ACHN (cell line): ENCODE measurements at regions not wholly inside any gene's neighbourhood (a gene's known extent, or its start where the extent isn't known, plus 50 kb on each side); places are given as distances from the start of the nearest gene placed in this dataset.
"Not testable (repeated sequence)": the region's sequence is repeated elsewhere in the genome, so short reads cannot be mapped to it uniquely, and the experiment has no call there.

Experiments used
- DNase-seq: peaks from one replicate; pipeline ENCODE4 v3.0.0-alpha.2; 2015
- in situ Hi-C: cut with HindIII; loops from 2 replicates; pipeline ENCODE4 v1.10.0; 2017; ENCODE audit warnings: low sequenced_read_pairs, low pct_ligation_motif_present, low pct_unique_long_range_greater_than_20kb

DNA sequence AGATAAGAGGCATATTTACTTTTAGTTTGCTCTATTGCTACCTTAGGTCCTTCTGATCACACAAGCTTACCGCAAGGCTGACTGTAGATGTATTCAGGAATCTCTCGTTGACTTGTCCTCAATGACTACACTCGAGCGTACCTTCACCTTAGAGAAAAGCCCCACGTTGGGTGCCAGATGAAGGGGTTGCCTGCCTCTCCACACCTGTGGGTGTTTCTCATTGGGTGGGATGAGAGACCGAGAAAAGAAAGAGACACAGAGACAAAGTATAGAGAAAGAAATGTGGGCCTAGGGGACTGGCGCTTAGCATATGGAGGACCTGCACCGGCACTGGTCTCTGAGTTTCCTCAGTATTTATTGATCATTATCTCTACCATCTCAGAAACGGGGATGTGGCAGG is 51.8 kb downstream of the ASCL4 start:
- in situ Hi-C loops, result no loop called here
- no peak for DNase-seq

DNA sequence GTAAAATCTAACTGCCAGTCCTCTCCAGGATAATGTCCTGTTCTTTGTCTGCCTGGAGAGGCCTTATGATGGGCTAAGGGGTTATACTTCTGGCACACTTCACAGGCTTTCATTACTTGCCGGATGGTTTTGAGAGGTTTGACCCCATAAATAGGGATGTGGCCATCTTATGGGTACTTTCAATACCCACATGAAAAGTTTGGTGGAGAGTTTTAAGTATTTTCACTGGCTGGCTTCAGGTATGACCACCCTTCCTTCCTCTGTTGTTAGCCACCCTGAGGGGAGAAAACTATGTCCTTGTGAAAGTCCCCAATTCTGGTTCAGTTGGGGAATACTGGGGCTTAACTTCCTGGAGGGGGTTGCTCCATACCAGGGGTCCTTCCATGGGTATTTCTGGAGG is 54.8 kb downstream of the ASCL4 start:
- in situ Hi-C loops, result no loop called here
- DNase-seq, result no peak

DNA sequence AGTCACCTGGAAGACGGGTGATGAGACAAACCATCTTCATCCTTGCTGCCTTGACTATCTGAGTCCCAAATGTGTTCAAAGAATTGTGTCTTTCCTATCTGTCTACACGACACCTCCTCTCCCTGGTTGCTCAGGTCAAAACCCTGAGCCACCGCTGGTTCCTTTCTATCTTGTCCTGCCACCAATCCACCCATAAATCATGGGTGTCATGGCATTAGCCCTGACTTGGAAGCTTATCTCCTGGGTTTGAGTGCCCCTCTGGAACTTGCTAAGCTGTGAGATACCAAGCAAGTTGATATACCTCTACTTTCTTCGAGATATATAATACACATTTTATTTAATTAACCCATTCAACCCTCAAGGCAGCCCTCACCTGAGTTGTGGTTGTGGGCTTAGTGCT is 57.9 kb downstream of the ASCL4 start:
- in situ Hi-C loops, result no loop called here

DNA sequence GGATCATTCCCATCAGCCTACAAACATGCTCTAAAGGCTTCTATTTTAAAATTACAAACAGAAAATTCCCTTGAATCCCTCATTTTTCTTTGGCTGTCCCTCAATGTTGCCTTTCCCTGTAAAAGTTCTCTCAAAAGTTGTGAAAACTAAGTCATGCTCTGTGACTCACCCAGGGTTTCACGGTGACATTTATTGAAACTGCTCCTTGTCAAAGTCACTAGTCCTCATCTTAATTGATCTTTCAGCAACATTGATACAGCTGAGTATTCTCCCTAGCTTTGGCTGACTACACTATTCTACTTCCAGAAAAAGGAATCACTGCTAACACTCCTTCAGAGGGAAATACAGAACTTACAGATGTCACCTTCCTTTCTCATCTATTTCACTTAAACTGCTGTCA is 65.7 kb downstream of the ASCL4 start:
- in situ Hi-C loops, result no loop called here
- DNase-seq, result no peak

More for the DNA sequence above, 57.9 kb downstream of the ASCL4 start:
- DNase-seq, result no peak

DNA sequence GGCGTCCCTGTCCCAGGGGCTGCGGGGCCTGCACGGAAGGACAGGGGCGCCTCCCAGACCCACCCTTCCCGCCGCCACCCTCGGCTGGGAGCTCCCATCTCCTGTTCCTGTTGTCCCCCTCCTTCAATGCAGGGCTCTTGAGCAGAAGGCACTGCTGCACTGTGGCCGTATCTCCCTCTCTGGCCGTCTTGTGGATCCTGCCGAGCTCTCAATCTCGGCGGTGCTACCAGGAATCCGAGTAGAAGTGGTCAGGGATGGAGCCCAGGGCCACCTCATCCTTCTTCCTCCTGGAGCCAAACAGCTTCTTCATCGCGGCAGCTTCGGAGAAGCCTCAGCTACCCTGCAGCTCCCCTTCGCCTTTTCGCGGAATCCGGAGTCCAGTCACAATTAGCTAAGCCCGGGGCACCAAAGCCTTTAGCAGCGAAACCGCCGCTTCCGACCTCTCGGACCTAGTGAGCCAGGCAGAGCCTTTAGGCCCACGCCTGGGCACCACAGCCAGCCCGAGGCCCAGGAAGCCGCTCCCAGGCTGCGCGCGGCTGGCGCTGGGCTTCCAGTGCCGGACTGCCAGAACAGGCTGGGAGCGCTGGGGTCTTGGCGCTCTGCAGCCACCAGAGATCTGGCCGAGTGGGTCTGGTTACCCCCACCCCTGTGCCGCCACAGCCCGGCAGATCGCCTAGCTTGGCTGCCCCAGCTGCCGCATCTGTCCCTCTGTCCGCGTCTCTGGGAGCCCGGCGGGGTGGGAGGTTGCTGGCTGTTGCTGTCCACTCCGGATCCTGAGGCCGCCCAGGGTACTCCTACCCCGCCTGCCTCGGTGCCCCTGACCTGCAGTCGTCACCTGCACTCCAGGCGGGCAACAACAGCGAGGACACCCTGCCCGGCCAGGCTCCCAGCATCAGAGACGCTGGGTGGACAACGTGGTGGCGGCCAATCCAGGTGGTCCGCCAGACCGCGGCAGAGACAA is 69.1 kb downstream of the ASCL4 start:
- in situ Hi-C loops, result no loop called here

DNA sequence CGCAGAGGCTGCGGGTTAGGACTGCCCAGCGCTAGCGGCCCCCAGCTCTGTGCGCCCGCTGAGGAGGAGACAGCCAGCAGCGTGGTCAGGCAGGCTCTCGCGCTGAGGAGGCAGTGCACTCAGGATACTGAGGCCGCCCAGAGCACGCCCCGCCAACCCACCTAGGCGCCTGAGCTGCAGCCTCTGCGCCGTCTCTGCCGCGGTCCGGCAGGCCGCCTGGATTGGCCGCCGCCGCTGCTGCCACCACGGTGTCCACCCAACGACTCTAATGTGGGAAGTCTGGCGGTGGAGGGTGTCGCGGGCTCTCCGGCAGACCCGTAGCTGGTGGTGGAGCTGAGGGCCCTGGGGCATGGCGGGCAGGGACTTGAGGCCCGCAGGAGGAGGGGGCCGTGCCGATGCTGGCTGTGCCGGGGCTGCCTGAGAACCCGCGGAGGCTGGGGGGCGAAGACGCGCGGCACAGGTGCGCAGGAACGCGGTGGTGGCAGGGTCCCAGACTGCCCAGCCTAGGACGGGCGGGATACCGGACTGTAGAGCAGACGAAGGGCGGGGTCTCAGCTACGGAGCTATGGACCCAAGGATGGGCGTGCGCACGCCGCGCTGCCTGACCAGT is 69.9 kb downstream of the ASCL4 start:
- in situ Hi-C loops, result no loop called here
- DNase-seq, result peak; percentile 30

More for the DNA sequence above, 69.1 kb downstream of the ASCL4 start:
- DNase-seq, result peak; percentile 44

DNA sequence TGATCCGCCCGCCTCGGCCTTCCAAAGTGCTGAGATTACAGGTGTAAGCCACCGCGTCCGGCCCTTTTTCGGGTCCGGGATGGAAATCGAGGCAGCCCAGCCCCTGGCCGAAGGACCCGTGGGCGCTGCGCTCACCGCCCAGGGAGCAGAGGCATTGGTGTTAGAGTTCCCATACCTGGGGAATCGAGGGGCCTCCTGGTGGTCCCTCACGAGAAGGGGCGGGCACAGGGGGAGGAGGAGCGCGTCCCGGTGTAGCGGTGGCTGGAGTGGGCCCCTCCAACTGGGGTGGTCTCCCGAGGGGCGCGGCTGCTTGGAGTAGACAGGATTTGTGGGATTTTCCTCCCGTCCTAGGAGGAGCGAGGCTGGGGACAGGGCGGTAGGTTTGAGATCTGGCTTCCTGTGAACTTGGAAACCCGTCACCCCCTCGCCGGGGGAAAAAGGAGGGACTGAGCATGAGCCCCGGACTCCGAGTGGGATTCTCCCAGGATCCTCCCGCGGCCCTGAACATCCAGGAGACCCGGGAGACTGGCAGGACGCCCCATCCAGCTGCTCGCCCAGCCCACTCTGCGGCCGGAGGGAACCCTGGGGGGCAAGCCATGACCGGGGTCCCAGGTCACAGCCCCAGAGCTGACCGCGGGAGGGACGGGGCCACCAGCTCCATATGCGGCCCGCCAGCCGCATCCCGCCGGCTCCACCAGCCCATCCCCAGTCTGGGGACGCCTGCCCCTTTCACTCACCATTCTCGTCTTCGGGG is 70.9 kb downstream of the ASCL4 start:
- DNase-seq, result no peak
- in situ Hi-C loops, result no loop called here

DNA sequence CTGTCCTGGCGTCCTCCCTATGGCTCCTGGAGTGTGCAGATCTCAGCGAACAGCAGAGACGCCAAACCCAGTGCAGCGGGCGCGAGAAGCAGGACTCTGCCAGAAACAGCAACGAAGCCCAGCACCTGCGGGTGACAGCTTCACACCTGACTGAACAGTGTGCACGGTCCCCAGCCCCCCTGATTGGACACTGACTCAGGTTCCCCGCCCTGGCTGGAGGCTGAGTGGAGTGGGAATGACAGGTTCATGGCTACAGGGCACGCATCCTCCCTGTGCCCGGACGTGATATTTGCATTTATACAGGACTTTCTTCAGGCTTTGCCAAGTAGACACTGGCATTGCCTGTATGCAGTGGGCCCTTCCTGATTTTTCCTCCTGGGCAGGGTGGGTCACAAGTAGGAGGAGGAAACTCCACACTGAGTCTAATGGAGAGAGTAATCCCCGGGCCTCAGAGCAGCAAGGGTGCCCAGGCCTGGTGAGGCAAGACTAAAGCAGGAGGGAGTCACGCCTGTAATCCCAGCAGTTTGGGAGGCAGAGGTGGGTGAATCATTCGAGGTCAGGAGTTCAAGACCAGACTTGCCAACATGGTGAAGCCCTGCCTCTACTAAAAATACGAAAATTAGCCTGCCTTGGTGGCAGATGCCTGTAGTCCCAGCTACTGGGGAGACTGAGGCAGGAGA is 71.6 kb downstream of the ASCL4 start:
- in situ Hi-C loops, result no loop called here
- DNase-seq, result no peak

DNA sequence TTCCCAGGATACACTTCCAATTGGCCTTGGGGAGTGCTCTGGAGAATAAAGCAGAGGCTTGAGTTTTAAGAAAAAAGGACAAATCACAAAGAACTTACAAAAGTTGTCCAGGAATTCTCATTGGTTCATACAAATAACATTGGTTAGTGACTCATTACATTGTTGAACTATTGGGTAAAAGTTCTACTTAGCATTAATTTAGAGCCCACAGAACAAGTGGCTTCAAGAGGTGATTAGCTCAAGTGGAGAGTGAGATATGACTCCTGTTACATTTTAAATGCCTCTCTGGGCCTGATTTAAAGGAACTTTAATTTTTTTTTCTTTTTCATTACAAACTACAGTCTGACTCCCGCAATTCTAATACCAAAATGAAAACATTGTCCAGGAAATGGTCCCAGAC is 72.9 kb downstream of the ASCL4 start:
- in situ Hi-C loops, result no loop called here
- DNase-seq, result no peak

DNA sequence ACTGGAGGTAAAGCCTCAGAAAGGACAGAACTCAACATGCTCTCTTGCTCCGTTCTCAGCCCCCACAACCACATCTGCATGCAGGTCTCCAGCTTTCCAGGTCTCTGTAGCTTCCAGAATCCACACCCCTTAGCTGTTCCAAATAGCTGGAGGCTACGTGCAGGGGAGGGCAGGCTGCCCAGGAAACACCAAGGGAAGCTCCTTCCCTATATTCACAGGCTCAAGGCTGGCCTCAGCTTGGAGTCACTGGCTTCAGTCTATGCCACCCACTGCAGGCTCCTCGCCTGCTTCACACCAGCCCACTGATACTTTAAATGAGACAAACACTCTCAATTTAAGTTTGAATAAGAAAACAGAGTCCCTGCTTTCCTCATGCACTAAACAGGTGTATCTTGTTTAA is 73.3 kb downstream of the ASCL4 start:
- in situ Hi-C loops, result no loop called here
- no peak for DNase-seq

DNA sequence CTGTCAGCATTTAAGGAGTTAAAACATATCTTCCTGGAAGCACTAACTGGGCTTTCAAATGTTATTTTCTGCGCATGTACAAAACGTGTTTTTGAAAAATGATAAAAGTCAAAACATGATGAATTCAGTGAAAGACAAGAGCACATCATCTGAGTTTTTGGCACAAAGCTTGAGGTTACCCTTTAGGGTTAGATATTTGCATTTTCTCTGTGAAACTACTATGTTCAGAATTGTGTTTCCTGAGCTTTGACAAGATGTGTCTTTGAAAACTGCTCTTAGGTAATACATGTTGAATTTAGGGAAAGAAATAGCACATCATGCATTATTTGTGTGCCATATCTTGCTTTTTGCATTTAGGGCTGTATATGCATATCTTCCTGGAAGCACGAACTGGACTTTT is 79.0 kb downstream of the ASCL4 start:
- in situ Hi-C loops, result no loop called here
- DNase-seq, result no peak

DNA sequence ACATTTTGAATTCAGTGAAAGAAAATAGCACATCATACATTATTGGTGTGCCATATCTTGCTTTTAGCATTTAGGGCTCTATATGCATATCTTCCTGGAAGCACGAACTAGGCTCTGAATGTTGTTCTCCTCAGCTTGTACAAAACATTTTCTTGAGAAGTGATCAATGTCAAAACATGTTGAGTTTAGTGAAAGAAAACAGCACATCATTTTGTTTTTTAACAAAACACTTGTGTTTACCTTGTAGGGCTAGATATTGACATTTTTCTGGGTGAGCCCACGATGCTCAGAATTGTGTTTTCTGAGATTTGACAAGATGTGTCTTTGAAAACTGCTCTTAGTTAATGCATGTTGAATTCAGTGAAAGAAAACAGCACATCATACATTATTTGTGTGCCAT is 81.0 kb downstream of the ASCL4 start:
- DNase-seq, result no peak
- in situ Hi-C loops, result no loop called here

DNA sequence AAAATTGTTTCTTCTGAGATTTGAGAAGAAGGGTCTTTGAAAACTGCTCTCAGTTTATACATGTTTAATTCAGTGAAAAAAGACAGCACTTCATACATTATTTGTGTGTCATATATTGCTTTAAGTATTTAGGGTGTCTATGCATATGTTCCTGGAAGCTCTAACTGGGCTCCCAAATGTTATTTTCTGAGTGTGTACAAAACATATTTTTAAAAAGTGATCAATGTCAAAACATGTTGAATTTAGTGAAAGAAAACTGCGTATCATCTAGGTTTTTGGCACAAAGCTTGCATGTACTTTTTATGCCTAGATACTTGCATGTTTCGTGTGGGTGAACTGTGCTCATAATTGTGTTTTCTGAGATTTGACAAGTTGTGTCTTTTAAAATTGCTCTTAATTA is 81.6 kb downstream of the ASCL4 start:
- no peak for DNase-seq
- in situ Hi-C loops, result no loop called here

DNA sequence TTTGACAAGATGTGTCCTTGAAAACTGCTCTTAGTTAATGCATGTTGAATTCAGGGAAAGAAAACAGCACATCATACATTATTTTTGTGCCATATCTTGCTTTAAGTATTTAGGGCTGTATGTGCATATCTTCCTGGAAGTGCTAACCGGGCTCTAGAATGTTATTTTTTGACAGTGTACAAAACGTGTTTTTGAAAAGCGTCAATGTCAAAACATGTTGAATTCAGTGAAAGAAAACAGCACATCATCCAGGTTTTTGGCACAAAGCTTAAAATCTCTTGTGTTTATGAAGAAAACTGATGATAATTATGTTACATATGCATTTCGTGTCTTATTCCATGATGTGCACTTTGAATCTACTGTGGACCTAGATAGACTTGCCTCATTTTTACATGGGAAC is 82.7 kb downstream of the ASCL4 start:
- no peak for DNase-seq
- in situ Hi-C loops, result no loop called here

DNA sequence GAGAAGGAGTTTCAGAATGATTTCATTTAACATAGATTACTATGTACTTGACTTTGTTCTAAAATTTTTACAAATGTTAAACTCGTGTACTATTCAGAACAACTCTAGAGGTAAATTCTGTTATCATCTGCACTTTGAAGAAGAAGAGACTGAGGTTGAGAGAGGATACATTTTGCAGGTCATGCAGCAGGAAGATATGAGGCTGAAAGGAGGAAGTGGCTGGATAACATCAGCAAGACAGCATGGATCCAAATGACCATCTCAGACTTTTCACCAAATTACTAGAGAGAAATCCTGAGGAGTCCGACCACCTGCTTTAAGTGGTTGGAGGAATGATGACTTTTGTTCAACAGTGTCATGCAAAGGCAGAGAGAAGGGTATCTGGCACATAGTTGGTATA is 84.9 kb downstream of the ASCL4 start:
- no peak for DNase-seq
- in situ Hi-C loops, result no loop called here

DNA sequence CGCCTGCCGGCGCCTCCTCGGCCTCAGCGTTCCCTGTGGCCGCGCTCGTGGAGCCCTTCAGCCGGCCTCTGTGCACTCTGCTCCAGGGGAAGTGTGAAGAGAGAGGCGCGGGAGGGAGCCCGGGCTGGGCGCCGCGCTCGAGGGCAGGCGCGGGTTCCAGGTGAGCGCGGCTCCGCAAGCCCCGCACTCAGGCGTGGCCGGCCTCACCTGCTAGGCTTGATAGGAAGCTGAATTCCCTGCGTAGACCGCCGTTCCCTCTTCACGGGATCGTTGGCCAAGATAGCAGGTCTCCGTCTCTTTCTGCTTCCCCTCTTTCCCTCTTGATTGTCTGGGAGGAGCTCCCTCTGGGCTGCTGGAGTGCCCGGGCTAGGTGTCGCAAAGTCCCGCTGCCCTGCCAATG is 89.7 kb downstream of the ASCL4 start:
- in situ Hi-C loops, result no loop called here
- no peak for DNase-seq

DNA sequence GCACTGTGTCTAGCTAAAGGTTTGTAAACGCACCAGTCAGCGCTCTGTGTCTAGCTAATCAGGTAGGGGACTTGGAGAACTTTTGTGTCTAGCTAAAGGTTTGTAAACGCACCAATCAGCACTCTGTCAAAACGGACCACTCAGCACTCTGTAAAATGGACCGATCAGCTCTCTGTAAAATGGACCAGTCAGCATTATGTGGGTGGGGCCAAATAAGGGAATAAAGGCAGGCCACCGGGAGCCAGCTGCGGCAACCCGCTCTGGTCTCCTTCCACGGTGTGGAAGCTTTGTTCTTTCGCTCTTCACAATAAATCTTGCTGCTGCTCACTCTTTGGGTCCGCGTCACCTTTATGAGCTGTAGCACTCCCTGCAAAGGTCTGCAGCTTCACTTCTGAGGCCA is 90.2 kb downstream of the ASCL4 start:
- in situ Hi-C loops, DNase-seq: not testable (repeated sequence)

DNA sequence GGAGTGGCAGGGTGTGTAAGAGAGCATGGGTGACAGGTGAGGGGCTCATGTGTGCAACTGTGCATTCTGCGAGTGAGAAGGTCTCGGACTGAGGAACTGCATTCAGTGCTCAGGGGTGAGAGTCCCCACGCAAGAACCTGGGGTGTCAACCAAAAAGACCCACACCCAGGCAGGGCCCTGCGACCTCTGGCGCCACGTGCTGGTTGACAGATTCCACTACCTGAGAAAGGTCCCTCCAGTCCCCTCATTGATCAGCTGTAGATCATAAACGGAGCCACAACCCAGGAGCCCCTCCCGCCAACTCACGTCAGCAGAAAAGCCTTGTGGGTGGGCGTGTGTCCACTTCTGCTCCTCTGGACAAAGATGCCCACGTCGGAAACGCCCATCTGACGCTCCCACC is 98.7 kb downstream of the ASCL4 start:
- in situ Hi-C loops, result no loop called here
- DNase-seq, result no peak

DNA sequence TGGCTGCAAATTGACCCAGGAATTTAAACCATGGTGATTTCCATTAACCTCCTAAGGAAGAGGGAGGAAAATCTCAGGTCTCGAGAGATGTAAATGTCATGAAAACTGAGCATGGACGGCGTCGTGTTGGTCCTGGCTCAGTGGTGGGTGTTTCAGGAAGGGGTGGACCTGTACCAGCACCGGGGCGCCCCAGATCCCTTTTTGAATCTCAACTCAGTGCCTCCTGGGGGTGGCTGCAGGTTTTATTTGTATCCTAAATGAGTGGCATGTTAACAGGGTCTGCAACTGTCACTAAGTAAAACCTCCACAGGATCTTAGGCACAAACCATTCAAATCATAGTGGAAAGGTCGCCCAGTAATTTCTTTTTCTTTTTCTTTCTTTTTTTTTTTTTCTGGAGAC is 101.3 kb downstream of the ASCL4 start:
- in situ Hi-C loops, result no loop called here
- DNase-seq, result no peak
